DND-41 (cell line): ENCODE measurements at regions not wholly inside any gene's neighbourhood (a gene's known extent, or its start where the extent isn't known, plus 50 kb on each side); places are given as distances from the start of the nearest gene placed in this dataset.

Source experiments
- EZH2 ChIP-seq: IDR thresholded peaks from 3 replicates; pipeline ENCODE4 v1.6.1; 2012; ENCODE audit warnings: borderline replicate concordance, low read depth, mild to moderate bottlenecking, moderate library complexity, low read length, inconsistent platforms; ENCODE audit not compliant: severe bottlenecking
- TF ChIP-seq, protein P1 (sequence below): IDR thresholded peaks from 2 replicates; pipeline ENCODE4 v1.5.1; 2012; ENCODE audit warnings: borderline replicate concordance, low read length, moderate library complexity, mild to moderate bottlenecking; ENCODE audit not compliant: poor library complexity, severe bottlenecking; ENCODE audit errors: extremely low read depth

DNA sequence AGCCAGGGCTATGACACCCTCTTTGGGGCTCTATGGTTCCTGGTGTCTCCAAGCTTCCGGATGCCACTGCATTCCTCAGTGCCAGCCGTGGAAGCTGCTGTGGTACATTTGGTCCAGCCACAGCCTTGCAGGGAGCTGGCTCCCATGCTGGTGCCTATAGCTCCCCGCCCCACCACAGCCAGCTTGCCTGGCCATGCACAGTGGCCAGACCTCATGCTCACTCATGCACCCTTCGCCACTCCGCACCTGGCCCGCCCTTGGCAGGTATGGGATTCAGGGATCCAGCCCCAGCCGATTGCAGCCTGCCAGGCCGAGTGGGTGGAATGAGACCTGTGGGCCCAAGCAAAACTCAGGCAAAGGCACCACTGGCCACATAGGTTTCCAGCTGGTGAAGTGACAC is 354.8 kb downstream of the GRIA2 start:
- TF ChIP-seq, protein P1, sequence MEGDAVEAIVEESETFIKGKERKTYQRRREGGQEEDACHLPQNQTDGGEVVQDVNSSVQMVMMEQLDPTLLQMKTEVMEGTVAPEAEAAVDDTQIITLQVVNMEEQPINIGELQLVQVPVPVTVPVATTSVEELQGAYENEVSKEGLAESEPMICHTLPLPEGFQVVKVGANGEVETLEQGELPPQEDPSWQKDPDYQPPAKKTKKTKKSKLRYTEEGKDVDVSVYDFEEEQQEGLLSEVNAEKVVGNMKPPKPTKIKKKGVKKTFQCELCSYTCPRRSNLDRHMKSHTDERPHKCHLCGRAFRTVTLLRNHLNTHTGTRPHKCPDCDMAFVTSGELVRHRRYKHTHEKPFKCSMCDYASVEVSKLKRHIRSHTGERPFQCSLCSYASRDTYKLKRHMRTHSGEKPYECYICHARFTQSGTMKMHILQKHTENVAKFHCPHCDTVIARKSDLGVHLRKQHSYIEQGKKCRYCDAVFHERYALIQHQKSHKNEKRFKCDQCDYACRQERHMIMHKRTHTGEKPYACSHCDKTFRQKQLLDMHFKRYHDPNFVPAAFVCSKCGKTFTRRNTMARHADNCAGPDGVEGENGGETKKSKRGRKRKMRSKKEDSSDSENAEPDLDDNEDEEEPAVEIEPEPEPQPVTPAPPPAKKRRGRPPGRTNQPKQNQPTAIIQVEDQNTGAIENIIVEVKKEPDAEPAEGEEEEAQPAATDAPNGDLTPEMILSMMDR: no peak
- TF ChIP-seq EZH2: no peak
